SK-MEL-5 (cell line): ENCODE measurements at regions not wholly inside any gene's neighbourhood (a gene's known extent, or its start where the extent isn't known, plus 50 kb on each side); places are given as distances from the start of the nearest gene placed in this dataset.
A peak's percentile ranks its signal among the peaks of the same experiment; 100 is the strongest.

Source experiments
- DNase-seq: peaks from one replicate; pipeline ENCODE4 v3.0.0-alpha.2; 2016; ENCODE audit warnings: low read depth, low spot score
- in situ Hi-C: cut with HindIII; loops from 2 replicates; pipeline ENCODE4 v1.10.0; 2016; ENCODE audit warnings: low sequenced_read_pairs, high pct_unique_total_duplicates, low pct_unique_long_range_greater_than_20kb

- in situ Hi-C loops = no loop called here
- no peak for DNase-seq
These were observed 198.1 kb upstream of the NFE2L3 start for GRCh38 chr7:25953859-25954258.

- in situ Hi-C loops = no loop called here
- DNase-seq = no peak
These were observed 197.6 kb upstream of the NFE2L3 start for GRCh38 chr7:25954395-25954794.

GRCh38 chr7:25959168-25959734 is 192.7 kb upstream of the NFE2L3 start:
- DNase-seq = no peak
- in situ Hi-C loops = no loop called here

- in situ Hi-C loops = no loop called here
- no peak for DNase-seq
These were observed 188.3 kb upstream of the NFE2L3 start for GRCh38 chr7:25963733-25964132.

- in situ Hi-C loops = no loop called here
These were observed 187.5 kb upstream of the NFE2L3 start for GRCh38 chr7:25964483-25964991.

GRCh38 chr7:25965405-25966123 is 186.4 kb upstream of the NFE2L3 start:
- in situ Hi-C loops = no loop called here
- DNase-seq = no peak

More at GRCh38 chr7:25964483-25964991, 187.5 kb upstream of the NFE2L3 start:
- DNase-seq = peak; percentile 97

- in situ Hi-C loops = no loop called here
- DNase-seq = no peak
These were observed 185.5 kb upstream of the NFE2L3 start for GRCh38 chr7:25966469-25966868.

- in situ Hi-C loops = no loop called here
- DNase-seq = no peak
These were observed 184.5 kb upstream of the NFE2L3 start for GRCh38 chr7:25967278-25968204.

DNA sequence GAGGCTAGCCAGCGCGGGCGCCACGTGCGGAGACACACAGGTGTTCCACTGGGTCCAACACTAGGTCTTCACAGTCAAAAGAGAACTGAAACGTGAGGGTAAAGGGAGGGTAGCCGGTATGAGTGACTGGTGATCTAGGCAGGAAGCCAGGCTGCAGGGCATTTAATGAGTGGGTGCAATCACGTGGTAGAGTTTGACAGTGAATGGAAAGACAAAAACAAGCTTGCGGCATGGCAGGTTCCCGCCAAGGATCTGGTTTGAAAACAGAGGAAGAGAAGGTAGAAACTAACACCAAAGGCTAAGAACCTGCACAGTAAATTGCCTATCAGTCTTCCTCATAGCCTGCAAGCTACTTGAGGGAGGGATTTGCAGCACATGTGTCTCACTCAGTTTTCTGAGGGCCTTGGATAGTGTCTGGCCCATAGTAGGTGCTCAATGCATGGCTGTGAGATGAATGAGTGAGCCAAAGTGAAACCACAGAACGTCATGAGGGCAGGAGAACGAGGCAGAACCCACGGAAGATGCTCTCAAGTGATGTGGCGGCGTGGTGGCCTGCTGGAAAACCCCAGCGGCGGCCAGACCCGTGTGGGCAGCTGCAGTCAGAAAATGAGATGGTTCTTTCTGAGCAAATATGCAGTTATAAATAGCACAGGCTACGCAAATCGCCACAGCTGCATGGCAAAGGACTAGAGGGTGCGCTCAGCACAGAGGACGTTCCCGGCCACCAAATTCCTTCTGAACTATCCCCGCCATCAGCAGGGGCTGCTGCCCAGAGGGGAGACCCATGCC is 183.6 kb upstream of the NFE2L3 start:
- in situ Hi-C loops = no loop called here
- DNase-seq = no peak

DNA sequence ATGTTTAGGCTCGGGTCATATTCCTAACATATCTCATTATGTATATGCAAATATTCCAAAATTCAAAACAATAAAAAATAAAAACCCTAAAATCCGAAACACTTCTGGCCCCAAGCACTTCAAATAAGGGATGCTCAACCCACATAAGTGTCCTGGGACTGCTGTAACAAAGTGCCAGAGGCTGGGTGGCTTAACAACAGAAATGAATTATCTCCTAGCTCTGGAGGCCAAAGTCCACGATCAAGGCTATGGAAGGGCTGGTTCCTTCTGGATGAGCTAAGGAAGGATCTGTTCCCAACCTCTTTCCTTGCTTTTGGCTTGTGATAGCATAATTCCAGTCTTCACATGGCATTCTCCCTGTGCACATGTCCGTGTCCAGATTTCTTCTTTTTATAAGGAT is 181.6 kb upstream of the NFE2L3 start:
- in situ Hi-C loops = no loop called here
- DNase-seq = no peak

DNA sequence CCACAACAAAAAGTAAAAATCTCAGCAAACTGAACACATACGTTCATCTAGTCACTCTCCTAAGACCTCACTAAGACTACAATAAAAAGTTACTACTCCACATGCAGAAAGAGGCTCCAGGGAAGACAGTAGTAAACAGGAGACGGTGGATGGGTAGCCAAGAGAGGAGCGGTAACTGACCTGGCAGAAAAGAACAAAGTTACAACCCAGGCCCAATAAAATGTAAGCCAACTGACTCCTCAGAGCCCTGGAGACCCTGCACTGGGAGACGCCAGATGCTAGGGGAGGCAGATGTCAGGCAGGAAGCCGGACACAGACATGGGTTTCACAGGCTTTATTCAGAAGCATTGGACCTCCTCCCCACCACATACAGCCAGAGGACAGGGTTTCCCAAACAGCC is 181.1 kb upstream of the NFE2L3 start:
- in situ Hi-C loops = no loop called here
- DNase-seq = no peak

DNA sequence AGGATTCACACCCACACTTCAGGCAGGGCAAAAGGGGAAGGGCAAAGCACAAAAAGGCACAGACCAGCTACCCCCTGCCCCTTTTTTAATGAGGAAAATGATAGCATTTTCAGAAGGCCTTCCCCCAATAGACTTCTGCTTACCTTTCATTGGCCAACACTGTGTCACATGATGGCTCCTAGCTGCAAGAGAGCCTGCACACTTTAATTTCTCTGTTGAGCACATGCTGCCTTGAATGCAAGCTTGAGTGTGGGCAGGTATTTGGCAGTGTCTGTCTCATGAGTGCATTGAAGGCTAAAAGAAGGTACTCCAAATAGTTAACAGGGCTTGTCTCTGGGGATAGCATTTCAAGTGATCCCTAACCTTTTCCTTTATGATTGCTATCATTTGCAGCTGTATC is 175.4 kb upstream of the NFE2L3 start:
- DNase-seq = no peak
- in situ Hi-C loops = no loop called here

- in situ Hi-C loops = no loop called here
These were observed 173.5 kb upstream of the NFE2L3 start for GRCh38 chr7:25978466-25978865.

GRCh38 chr7:25979605-25980004 is 172.4 kb upstream of the NFE2L3 start:
- in situ Hi-C loops = no loop called here

More at GRCh38 chr7:25978466-25978865, 173.5 kb upstream of the NFE2L3 start:
- no peak for DNase-seq

DNA sequence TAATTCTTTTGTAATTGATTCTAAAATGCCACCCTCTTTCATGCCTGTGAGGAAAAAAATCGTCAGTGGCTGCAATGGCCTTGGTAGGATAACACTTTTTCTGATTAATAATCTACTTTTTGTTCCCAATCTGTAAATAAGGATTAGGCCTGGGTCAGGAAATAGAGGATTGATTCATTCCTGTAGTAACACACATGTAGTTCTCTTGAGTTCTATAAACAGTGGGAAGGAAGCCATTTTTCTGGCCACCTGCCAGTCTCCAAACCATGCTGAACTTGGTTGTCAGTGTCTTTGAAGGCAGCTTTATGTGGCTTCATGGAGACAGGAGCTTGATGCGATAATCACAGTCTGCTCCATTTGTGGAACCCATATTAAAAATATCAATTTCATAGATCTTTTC is 169.3 kb upstream of the NFE2L3 start:
- in situ Hi-C loops = no loop called here
- peak; percentile 52 for DNase-seq

More at GRCh38 chr7:25979605-25980004, 172.4 kb upstream of the NFE2L3 start:
- DNase-seq = no peak

GRCh38 chr7:25985196-25985595 is 166.8 kb upstream of the NFE2L3 start:
- peak; percentile 71 for DNase-seq
- in situ Hi-C loops = no loop called here

DNA sequence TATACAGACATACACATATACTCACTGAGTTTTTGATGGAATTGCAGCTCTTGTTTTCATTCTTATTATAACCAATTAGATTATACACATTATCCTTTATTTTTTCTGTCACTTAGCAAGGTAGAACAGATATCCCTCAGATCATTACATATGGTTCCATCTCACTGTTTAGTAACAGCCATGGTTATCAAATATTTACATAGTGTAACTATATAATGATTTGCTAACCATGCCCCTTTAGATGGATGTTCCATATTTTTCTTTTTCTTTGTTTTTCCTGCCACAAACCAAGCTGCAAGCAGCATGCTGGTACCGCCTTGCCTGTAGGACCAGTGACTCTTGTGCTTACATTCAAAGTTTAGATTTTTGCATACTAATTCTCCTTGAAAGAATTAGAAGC is 163.4 kb upstream of the NFE2L3 start:
- DNase-seq = no peak
- in situ Hi-C loops = no loop called here
